ENCODE measurements at regions not wholly inside any gene's neighbourhood (a gene's known extent, or its start where the extent isn't known, plus 50 kb on each side); places are given as distances from the start of the nearest gene placed in this dataset.
A peak's percentile ranks its signal among the peaks of the same experiment; 100 is the strongest.

GRCh38 chr6:166041277-166041676 lies 126.4 kb downstream of the TBXT start:
- ATAC-seq (ENCODE audit: low FRiP score) (no peak), DNase-seq (ENCODE audit: low spot score) (no peak)
- TF ChIP-seq CTCF (IDR thresholded peaks at IDR 0.05): no peak

GRCh38 chr6:166040292-166040691 lies 127.4 kb downstream of the TBXT start:
- DNase-seq (ENCODE audit: low spot score) (no peak), ATAC-seq (ENCODE audit: low FRiP score) (no peak)
- no peak for TF ChIP-seq CTCF (IDR thresholded peaks at IDR 0.05)

GRCh38 chr6:166036316-166037095 lies 131.1 kb downstream of the TBXT start:
- ATAC-seq (ENCODE audit: low FRiP score) (no peak), DNase-seq (ENCODE audit: low spot score) (no peak)
- no peak for TF ChIP-seq CTCF (IDR thresholded peaks at IDR 0.05)

- no peak for TF ChIP-seq CTCF (IDR thresholded peaks at IDR 0.05)
- DNase-seq (ENCODE audit: low spot score) (no peak), ATAC-seq (ENCODE audit: low FRiP score) (peak; percentile 76)
Observed at GRCh38 chr6:166032366-166033200, 135.1 kb downstream of the TBXT start.

GRCh38 chr6:166031275-166031674 lies 136.4 kb downstream of the TBXT start:
- no peak for ATAC-seq (ENCODE audit: low FRiP score)
- no peak for TF ChIP-seq CTCF (IDR thresholded peaks at IDR 0.05)
- no peak for DNase-seq (ENCODE audit: low spot score)

GRCh38 chr6:166029506-166029905 lies 138.1 kb downstream of the TBXT start:
- DNase-seq (ENCODE audit: low spot score) (no peak), ATAC-seq (ENCODE audit: low FRiP score) (no peak)
- no peak for TF ChIP-seq CTCF (IDR thresholded peaks at IDR 0.05)

Measured in omental fat pad (tissue), 3 donors.